Kidney (tissue), 13 donors: ENCODE measurements at regions not wholly inside any gene's neighbourhood (a gene's known extent, or its start where the extent isn't known, plus 50 kb on each side); places are given as distances from the start of the nearest gene placed in this dataset.

Source experiments
- DNase-seq, 5 donors: peaks; one replicate each; pipeline ENCODE4 v3.0.0-alpha.2; 2013 to 2020
- FAIRE-seq: peaks from 2 replicates; lab custom pipeline; 2012; peaks lifted over from hg19 to GRCh38; lab: Jason Lieb, UNC
- H3K27ac ChIP-seq, 2 donors: one replicate each; pipeline ENCODE4 v1.7.0; 2013; ENCODE audit warnings: low read depth in 2 of 2, low read length in 2 of 2, inconsistent platforms in 1 of 2
- H3K27me3 ChIP-seq: one replicate; pipeline ENCODE4 v1.7.1; 2013; ENCODE audit warnings: low read length, inconsistent platforms; ENCODE audit not compliant: control insufficient read depth, insufficient read depth
- H3K36me3 ChIP-seq, 3 donors: one replicate each; pipeline versions ENCODE4 v1.7.0 to v1.7.1; 2013; ENCODE audit warnings: low read length in 3 of 3, control low read depth in 1 of 3, inconsistent platforms in 1 of 3; ENCODE audit not compliant: insufficient read depth in 3 of 3, control insufficient read depth in 2 of 3
- H3K4me1 ChIP-seq, 3 donors: one replicate each; pipeline versions ENCODE4 v1.7.0 to v1.7.1; 2013; ENCODE audit warnings: low read length in 3 of 3, inconsistent platforms in 1 of 3, low read depth in 1 of 3; ENCODE audit not compliant: control insufficient read depth in 2 of 3, insufficient read depth in 2 of 3
- H3K4me3 ChIP-seq, 3 donors: one replicate each; pipeline versions ENCODE4 v1.7.0 to v1.8.1; 2013; ENCODE audit warnings: low read length in 3 of 3, control low read depth in 1 of 3, inconsistent platforms in 1 of 3
- H3K9ac ChIP-seq, 3 donors: one replicate each; pipeline versions ENCODE4 v1.7.0 to v1.7.1; 2013; ENCODE audit warnings: low read length in 3 of 3, control low read depth in 1 of 3, inconsistent platforms in 1 of 3
- H3K9me3 ChIP-seq, 3 donors: one replicate each; pipeline versions ENCODE4 v1.7.0 to v1.7.1; 2013; ENCODE audit warnings: low read length in 3 of 3, control low read depth in 1 of 3, inconsistent platforms in 1 of 3; ENCODE audit not compliant: control insufficient read depth in 2 of 3, insufficient read depth in 1 of 3
- intact Hi-C: fragments of 100-400 bp; cut with DNase I; formaldehyde crosslinking; loops from one replicate; pipeline ENCODE4 v1.11.1; 2022
- TF ChIP-seq, protein P1 (sequence below): IDR thresholded peaks from 3 replicates; pipeline ENCODE4 v1.5.1; 2012; ENCODE audit warnings: mild to moderate bottlenecking, moderate library complexity, borderline replicate concordance; ENCODE audit not compliant: insufficient read depth; ENCODE audit errors: extremely low read depth
- donor health status: control.
- donor health status: control.
- donor health status: control.
- donor health status: control.
- donor health status: control.
- donor health status: DM: yes; HTN: yes; CAD: no.
- donor health status: Normal renal cell carcinoma (clear cell type).

DNA sequence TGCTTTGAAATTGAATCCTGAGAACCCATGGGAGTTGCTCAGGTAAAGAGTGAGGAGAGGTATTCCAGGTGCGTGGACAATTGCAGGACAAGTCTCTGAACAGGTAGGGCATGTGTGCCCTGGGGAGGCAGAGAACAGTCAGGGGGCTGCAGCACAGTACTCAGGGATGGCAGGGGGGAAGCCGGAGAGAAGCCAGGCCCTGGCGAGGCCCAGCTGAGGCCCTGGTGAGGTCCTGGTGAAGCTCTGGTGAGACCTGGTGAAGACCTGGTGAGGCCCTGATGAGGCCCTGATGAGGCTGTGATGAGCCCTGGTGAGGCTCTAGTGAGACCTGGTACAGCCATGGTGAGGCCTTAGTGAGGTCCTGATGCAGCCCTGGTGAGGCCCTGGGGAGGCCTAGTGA lies 155.5 kb upstream of the GDF10 start:
- FAIRE-seq = no peak
- TF ChIP-seq, protein P1, sequence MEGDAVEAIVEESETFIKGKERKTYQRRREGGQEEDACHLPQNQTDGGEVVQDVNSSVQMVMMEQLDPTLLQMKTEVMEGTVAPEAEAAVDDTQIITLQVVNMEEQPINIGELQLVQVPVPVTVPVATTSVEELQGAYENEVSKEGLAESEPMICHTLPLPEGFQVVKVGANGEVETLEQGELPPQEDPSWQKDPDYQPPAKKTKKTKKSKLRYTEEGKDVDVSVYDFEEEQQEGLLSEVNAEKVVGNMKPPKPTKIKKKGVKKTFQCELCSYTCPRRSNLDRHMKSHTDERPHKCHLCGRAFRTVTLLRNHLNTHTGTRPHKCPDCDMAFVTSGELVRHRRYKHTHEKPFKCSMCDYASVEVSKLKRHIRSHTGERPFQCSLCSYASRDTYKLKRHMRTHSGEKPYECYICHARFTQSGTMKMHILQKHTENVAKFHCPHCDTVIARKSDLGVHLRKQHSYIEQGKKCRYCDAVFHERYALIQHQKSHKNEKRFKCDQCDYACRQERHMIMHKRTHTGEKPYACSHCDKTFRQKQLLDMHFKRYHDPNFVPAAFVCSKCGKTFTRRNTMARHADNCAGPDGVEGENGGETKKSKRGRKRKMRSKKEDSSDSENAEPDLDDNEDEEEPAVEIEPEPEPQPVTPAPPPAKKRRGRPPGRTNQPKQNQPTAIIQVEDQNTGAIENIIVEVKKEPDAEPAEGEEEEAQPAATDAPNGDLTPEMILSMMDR = no peak
- Histone ChIP-seq H3K4me3 (no peak overlapping the region), H3K4me1 (no peaks in the 10 kb centered on the region), H3K9me3 (no peaks in the 10 kb centered on the region), H3K36me3 (no peaks in the 10 kb centered on the region), H3K27me3 (no peaks in the 10 kb centered on the region), H3K9ac (no peak overlapping the region), H3K27ac (no peak overlapping the region)
- intact Hi-C loops = no loop called here
- no peak for DNase-seq

DNA sequence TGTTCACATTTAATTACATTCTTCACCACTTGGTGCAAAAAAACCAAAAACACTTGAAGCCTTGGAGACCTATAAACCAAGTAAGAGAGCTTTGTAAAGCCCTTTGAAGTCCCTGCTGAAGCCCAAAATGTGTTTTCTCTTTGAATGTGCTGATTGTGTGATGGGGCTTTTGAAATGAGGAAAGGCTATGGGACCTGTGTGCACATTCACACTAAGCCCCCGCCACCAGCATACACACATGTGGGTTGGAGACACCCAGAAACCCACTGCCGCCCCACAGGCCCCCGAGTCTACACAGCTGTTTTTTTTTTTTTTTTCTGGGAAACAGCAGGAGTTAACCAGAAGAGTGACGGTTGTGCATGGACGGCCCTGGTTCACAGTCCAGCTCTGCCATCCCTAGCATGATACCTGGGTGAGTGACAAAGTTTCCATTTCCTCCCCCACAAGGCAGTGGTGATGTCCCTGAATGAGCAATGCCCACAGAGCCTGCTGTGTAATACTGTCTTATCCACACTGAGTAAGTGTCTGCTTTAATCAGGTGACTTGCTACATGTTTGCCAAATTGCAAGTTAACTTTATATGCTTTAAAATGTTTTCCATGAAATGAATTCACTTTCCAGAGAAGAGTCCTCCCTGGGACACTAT lies 154.6 kb upstream of the GDF10 start:
- DNase-seq = peak in 1 of 5 donors; percentile 11
- FAIRE-seq = no peak
- intact Hi-C loops = no loop called here
- Histone ChIP-seq H3K9me3 (no peaks in the 10 kb centered on the region), H3K4me3 (no peak overlapping the region), H3K27ac (no peak overlapping the region), H3K36me3 (no peaks in the 10 kb centered on the region), H3K9ac (no peak overlapping the region), H3K27me3 (no peaks in the 10 kb centered on the region), H3K4me1 (no peaks in the 10 kb centered on the region)
- TF ChIP-seq, protein P1 = no peak

DNA sequence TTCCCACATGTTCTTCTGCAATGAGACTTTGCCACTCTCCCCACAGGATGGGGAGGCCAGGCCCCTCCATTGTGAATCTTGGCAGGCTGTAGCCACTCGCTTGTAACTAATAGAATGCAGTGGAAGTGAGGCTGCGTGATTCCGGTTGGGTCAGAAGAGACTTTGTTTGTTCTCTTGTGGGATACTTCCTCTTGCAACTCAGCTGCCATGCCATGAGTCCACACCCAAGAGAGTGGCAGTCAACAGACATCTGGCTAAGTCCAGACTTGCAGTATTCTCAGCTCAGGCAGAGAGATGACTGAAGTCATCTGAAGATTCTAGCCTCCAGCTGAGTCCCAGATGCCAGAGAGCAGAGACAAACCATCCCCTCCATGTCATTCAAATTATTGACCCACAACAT lies 153.4 kb upstream of the GDF10 start:
- Histone ChIP-seq H3K9me3 (no peaks in the 10 kb centered on the region), H3K27me3 (no peaks in the 10 kb centered on the region), H3K4me1 (no peaks in the 10 kb centered on the region), H3K4me3 (no peak overlapping the region), H3K36me3 (no peaks in the 10 kb centered on the region), H3K27ac (no peak overlapping the region), H3K9ac (no peak overlapping the region)
- TF ChIP-seq, protein P1 = no peak
- intact Hi-C loops = no loop called here
- FAIRE-seq (no peak), DNase-seq (no peak)

DNA sequence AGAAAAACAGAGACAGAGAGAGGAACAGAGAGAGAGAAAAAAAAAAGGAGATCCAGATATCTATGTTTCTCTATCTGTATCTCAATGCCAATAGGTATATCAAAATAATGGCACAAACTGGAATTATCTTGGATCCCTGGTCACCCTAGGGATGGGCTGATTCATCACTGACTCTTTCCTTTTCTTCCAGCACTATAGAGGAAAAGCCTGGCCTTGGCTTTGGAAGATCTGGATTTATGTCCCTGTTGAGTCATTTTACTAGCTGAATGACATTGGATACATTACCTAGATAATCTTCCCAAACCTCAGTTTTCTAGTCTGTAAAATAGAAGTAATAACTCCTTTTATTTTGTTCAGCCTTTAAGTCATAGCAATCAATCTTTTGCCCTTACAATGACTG lies 152.8 kb upstream of the GDF10 start:
- Histone ChIP-seq H3K9ac (no peak overlapping the region), H3K4me3 (no peak overlapping the region), H3K36me3 (no peaks in the 10 kb centered on the region), H3K27ac (no peak overlapping the region), H3K4me1 (no peaks in the 10 kb centered on the region), H3K9me3 (no peaks in the 10 kb centered on the region), H3K27me3 (no peaks in the 10 kb centered on the region)
- no peak for DNase-seq
- intact Hi-C loops = no loop called here
- TF ChIP-seq, protein P1 = no peak
- no peak for FAIRE-seq
